IMR-90 (cell line): ENCODE measurements at regions not wholly inside any gene's neighbourhood (a gene's known extent, or its start where the extent isn't known, plus 50 kb on each side); places are given as distances from the start of the nearest gene placed in this dataset.
"Not testable (repeated sequence)": the region's sequence is repeated elsewhere in the genome, so short reads cannot be mapped to it uniquely, and the experiment has no call there.

ENCODE experiments used
- ATAC-seq: fragments of 200-7000 bp; cut with Tn5 transposase; 2 replicates; pipeline ENCODE4 v1.9.1; 2020; ENCODE audit warnings: low read depth, mild to moderate bottlenecking, moderate library complexity
- BruUV-seq: library from RNA; stranded (reverse); fragments of 400-500 nt; replicated peaks from 2 replicates; lab custom pipeline; 2021; lab: Mats Ljungman, UMichigan
- CTCF ChIA-PET: fragments of 300-600 bp; formaldehyde crosslinking; extraction: SDS; loops from one replicate; lab custom pipeline; 2021; ENCODE audit warnings: antibody characterized with exemption; lab: Yijun Ruan, JAX
- POLR2A ChIA-PET: fragments of 300-600 bp; sonication (Branson Sonifier 250); formaldehyde crosslinking; loops from one replicate; lab custom pipeline; 2022; ENCODE audit warnings: antibody characterized with exemption; ENCODE audit not compliant: unreplicated experiment; lab: Charles Lee
- DNase-seq: peaks from one replicate; pipeline ENCODE4 v3.0.0; 2013
- H2AFZ ChIP-seq: replicated peaks from 2 replicates; pipeline ENCODE3; 2013; ENCODE audit warnings: low read length, mild to moderate bottlenecking; ENCODE audit not compliant: poor library complexity
- H2AK5ac ChIP-seq: 2 replicates; pipeline ENCODE4 v1.6.1; 2013; ENCODE audit warnings: low read depth, low read length, inconsistent platforms
- H2AK9ac ChIP-seq: replicated peaks from 2 replicates; pipeline ENCODE3; 2013; ENCODE audit warnings: mild to moderate bottlenecking, low read depth, low read length, moderate library complexity; ENCODE audit not compliant: poor library complexity
- H2BK120ac ChIP-seq: 2 replicates; pipeline ENCODE4 v1.6.1; 2013; ENCODE audit warnings: low read depth, low read length, inconsistent platforms
- H2BK15ac ChIP-seq: 3 replicates; pipeline ENCODE4 v1.6.1; 2013; ENCODE audit warnings: low read depth, low read length, inconsistent platforms
- H2BK20ac ChIP-seq: 2 replicates; pipeline ENCODE4 v1.6.1; 2013; ENCODE audit warnings: low read depth, mild to moderate bottlenecking, inconsistent platforms, low read length, moderate library complexity
- H2BK5ac ChIP-seq: 2 replicates; pipeline ENCODE4 v1.6.1; 2013; ENCODE audit warnings: mild to moderate bottlenecking, low read depth, low read length, inconsistent platforms; ENCODE audit not compliant: poor library complexity, severe bottlenecking
- H3K14ac ChIP-seq: replicated peaks from 2 replicates; pipeline ENCODE4 v1.6.1; 2013; ENCODE audit warnings: low read depth, low read length, inconsistent platforms
- H3K18ac ChIP-seq: 2 replicates; pipeline ENCODE4 v1.6.1; 2013; ENCODE audit warnings: low read depth, low read length, control low read depth
- H3K23ac ChIP-seq: 2 replicates; pipeline ENCODE4 v1.6.1; 2013; ENCODE audit warnings: low read depth, low read length, inconsistent platforms
- H3K27ac ChIP-seq: 2 replicates; pipeline ENCODE4 v1.5.1; 2013; ENCODE audit warnings: mild to moderate bottlenecking, control low read depth, low read length; ENCODE audit not compliant: insufficient read depth
- H3K27me3 ChIP-seq: 2 replicates; pipeline ENCODE4 v1.6.1; 2013; ENCODE audit warnings: low read length; ENCODE audit not compliant: control insufficient read depth, insufficient read depth
- H3K36me3 ChIP-seq: 2 replicates; pipeline ENCODE4 v1.6.1; 2013; ENCODE audit warnings: low read length, mixed read lengths; ENCODE audit not compliant: control insufficient read depth, insufficient read depth
- H3K4ac ChIP-seq: 2 replicates; pipeline ENCODE4 v1.6.1; 2013; ENCODE audit warnings: low read depth, low read length, inconsistent platforms
- H3K4me1 ChIP-seq: 2 replicates; pipeline ENCODE4 v1.6.1; 2013; ENCODE audit warnings: low read length, mixed read lengths; ENCODE audit not compliant: control insufficient read depth, insufficient read depth
- H3K4me2 ChIP-seq: 2 replicates; pipeline ENCODE4 v1.6.1; 2013; ENCODE audit warnings: low read depth, mild to moderate bottlenecking, control low read depth, low read length, moderate library complexity
- H3K4me3 ChIP-seq: 2 replicates; pipeline ENCODE4 v1.5.1; 2013; ENCODE audit warnings: low read depth, mild to moderate bottlenecking, control low read depth, low read length, moderate library complexity; ENCODE audit not compliant: insufficient read depth
- H3K56ac ChIP-seq: 2 replicates; pipeline ENCODE4 v1.6.1; 2013; ENCODE audit warnings: low read length, inconsistent platforms; ENCODE audit not compliant: insufficient read depth; ENCODE audit errors: extremely low read depth
- H3K79me1 ChIP-seq, 2 experiments: 2 replicates each; pipeline ENCODE4 v1.6.1; 2013; ENCODE audit warnings: low read length in 2 of 2, inconsistent platforms in 1 of 2, low read depth in 1 of 2
- H3K9ac ChIP-seq: 2 replicates; pipeline ENCODE4 v1.6.1; 2013; ENCODE audit warnings: low read depth, low read length, control low read depth
- H3K9me1 ChIP-seq: 2 replicates; pipeline ENCODE4 v1.6.1; 2013; ENCODE audit warnings: low read length, inconsistent platforms; ENCODE audit not compliant: insufficient read depth
- H3K9me3 ChIP-seq: 2 replicates; pipeline ENCODE4 v1.6.1; 2013; ENCODE audit warnings: low read length; ENCODE audit not compliant: control insufficient read depth, insufficient read depth
- H4K20me1 ChIP-seq: 2 replicates; pipeline ENCODE4 v1.6.1; 2013; ENCODE audit warnings: low read length, inconsistent platforms; ENCODE audit not compliant: insufficient read depth
- H4K5ac ChIP-seq: 2 replicates; pipeline ENCODE4 v1.6.1; 2013; ENCODE audit warnings: mild to moderate bottlenecking, low read depth, low read length, control low read depth
- H4K8ac ChIP-seq, 2 experiments: 2 replicates each; pipeline ENCODE4 v1.6.1; 2013; ENCODE audit warnings: low read depth in 2 of 2, low read length in 2 of 2, control low read depth in 1 of 2, inconsistent platforms in 1 of 2
- H4K91ac ChIP-seq: 2 replicates; pipeline ENCODE4 v1.6.1; 2013; ENCODE audit warnings: low read depth, low read length, inconsistent platforms; ENCODE audit not compliant: insufficient read depth
- WGBS, 2 experiments: methylation state at CpG; one replicate each; pipeline versions ENCODE4 v1.1.5 to v1.1.7; 2013; ENCODE audit warnings: missing lambda C conversion rate in 2 of 2; ENCODE audit not compliant: insufficient read length in 1 of 2; ENCODE audit errors: extremely low coverage in 2 of 2; 5-methylcytosine and 5-hydroxymethylcytosine counted together
- dilution Hi-C: fragments of 300-500 bp; cut with HindIII; formaldehyde crosslinking; loops from one replicate; pipeline ENCODE4 v1.14.3; 2018; ENCODE audit warnings: low sequenced_read_pairs; ENCODE audit not compliant: unreplicated experiment
- in situ Hi-C: fragments of 300-500 bp; cut with MboI; formaldehyde crosslinking; loops from 3 replicates; pipeline ENCODE4 v1.14.3; 2019; ENCODE audit warnings: low sequenced_read_pairs, inconsistent platforms, mixed read lengths
- intact Hi-C: fragments of 100-400 bp; cut with micrococcal nuclease; formaldehyde crosslinking; loops from 2 replicates; pipeline ENCODE4 v1.10.0; 2022

DNA sequence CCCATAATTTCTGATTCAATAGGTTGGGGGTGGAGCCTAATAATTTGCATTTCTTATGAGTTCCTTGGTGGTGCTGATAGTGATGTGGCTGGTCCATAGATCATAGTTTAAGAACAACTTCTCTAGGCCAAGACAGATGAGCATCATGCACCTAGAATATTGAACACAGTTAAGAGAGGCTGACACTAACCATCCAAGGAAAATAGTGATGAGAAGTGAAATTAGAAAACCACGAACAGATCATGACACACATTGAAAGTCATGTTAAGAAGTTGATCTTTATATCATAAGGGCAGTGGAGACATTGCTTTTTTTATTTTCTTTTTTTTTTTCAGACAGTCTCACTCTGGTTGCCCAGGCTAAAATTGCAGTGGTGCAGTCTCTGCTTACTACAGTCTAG, 205.8 kb downstream of the UBE2NL start:
- H3K23ac ChIP-seq, H3K79me1 ChIP-seq, H4K8ac ChIP-seq, H3K9me1 ChIP-seq, H2AK9ac ChIP-seq, H3K9ac ChIP-seq, H2AFZ ChIP-seq, H3K14ac ChIP-seq, H3K4ac ChIP-seq, CTCF ChIA-PET, H3K4me1 ChIP-seq, H3K4me3 ChIP-seq, H3K36me3 ChIP-seq, H2BK20ac ChIP-seq, POLR2A ChIA-PET, H2BK120ac ChIP-seq, ATAC-seq, H4K5ac ChIP-seq, H3K56ac ChIP-seq, dilution Hi-C loops, H3K18ac ChIP-seq, intact Hi-C loops, H3K27me3 ChIP-seq, H2AK5ac ChIP-seq, H4K91ac ChIP-seq, in situ Hi-C loops, H3K27ac ChIP-seq, BruUV-seq, DNase-seq, H3K4me2 ChIP-seq, H4K20me1 ChIP-seq, H2BK5ac ChIP-seq, H3K9me3 ChIP-seq, H2BK15ac ChIP-seq: not testable (repeated sequence)
- WGBS, 2 experiments, result no CpG with 5 or more reads among the region's 1 CpG

DNA sequence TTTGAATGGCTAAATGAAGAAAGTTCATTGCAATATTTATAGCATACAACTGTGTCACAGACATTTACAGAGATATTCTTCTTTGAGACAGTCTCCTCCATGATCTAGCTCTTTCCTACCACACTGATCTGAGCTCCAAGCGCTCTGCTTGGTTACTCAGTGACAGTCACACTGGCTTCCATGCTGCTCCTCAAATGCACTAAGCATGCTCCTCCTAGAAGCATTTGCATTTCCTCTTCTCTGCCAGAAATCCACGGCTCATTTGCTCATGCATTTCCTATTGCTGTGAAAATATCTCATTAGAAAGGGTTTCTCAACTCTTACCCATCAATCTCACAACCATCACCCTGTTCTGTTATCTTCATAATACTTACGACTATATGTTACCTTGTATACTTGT, 208.2 kb downstream of the UBE2NL start:
- H4K5ac ChIP-seq, DNase-seq, H3K4me2 ChIP-seq, H3K27me3 ChIP-seq, H2AK5ac ChIP-seq, dilution Hi-C loops, H2AFZ ChIP-seq, H3K18ac ChIP-seq, H3K36me3 ChIP-seq, H3K9me3 ChIP-seq, H3K23ac ChIP-seq, H3K56ac ChIP-seq, H2AK9ac ChIP-seq, H3K27ac ChIP-seq, H3K79me1 ChIP-seq, H2BK15ac ChIP-seq, H4K91ac ChIP-seq, H2BK5ac ChIP-seq, H4K20me1 ChIP-seq, intact Hi-C loops, CTCF ChIA-PET, H3K4me1 ChIP-seq, H3K4me3 ChIP-seq, H4K8ac ChIP-seq, BruUV-seq, H3K9ac ChIP-seq, H3K9me1 ChIP-seq, POLR2A ChIA-PET, ATAC-seq, in situ Hi-C loops, H3K4ac ChIP-seq, H3K14ac ChIP-seq, H2BK20ac ChIP-seq, H2BK120ac ChIP-seq: not testable (repeated sequence)
- WGBS, 2 experiments, result no CpG with 5 or more reads among the region's 3 CpGs
